ELF-1 (cell line): ENCODE measurements at regions not wholly inside any gene's neighbourhood (a gene's known extent, or its start where the extent isn't known, plus 50 kb on each side); places are given as distances from the start of the nearest gene placed in this dataset.
"Not testable (repeated sequence)": the region's sequence is repeated elsewhere in the genome, so short reads cannot be mapped to it uniquely, and the experiment has no call there.

Experiments
- DNase-seq: peaks from one replicate; pipeline ENCODE4 v3.0.0-alpha.2; 2016; ENCODE audit warnings: low read depth, low spot score

DNA sequence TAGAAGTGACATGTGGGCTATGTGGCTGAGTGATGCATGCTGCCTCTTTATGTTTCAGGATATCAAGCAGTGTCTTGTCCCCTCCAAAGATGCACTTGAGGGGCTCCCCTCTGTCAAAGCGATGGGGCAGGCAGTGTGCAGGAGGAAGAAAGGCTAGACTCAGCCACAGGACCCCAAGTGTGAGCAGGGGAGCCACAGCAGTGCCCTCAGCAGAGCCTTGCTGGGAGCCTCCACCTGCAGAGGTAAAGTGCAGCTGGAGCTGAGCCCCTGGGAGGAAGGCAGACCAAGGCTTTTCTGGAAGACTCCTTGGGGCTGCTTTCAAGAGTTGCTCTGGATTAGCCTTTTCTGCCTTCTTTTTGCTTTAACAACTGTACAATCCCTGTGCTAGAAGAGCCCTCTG is 247.3 kb downstream of the DLEU7 start:
- no peak for DNase-seq

DNA sequence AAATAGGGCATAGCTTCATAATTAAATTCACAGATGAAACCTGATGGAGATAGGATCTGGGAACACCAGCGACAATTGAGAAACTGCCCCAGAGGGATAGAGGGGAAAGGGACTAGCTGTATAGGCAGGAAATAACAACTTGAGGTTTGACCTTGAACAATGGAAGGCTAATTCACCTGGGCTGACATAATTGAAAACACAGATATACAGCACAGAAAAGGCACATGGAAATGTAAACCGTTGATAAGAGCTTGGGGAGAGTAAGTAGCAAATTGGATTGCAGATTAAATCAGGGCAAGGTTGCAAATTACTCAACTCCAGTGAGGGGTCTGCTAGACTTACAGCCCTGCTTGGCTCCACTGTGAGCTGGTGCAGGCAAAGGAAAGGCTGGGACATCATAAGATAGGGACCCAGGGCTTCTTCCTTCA is 246.7 kb downstream of the DLEU7 start:
- DNase-seq, result no peak

DNA sequence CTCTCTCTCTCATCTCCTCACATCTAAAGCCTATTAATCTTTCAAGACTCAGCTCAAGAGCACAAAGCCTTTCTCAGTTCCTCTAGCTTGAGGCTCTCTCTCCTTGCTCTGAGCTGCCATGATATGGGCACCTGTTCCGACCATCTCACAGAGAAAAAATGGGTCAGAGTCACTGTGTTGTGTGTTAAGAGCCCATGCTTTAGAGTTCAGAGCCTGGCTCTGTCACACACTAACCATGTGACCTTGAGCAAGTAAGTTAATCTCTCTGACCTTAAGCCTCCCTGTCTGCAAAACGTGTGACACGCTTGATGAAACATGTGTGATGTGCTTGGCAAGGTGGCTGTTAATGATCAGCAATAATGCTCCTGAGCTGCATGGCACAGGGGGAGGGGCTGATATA is 245.2 kb downstream of the DLEU7 start:
- no peak for DNase-seq

DNA sequence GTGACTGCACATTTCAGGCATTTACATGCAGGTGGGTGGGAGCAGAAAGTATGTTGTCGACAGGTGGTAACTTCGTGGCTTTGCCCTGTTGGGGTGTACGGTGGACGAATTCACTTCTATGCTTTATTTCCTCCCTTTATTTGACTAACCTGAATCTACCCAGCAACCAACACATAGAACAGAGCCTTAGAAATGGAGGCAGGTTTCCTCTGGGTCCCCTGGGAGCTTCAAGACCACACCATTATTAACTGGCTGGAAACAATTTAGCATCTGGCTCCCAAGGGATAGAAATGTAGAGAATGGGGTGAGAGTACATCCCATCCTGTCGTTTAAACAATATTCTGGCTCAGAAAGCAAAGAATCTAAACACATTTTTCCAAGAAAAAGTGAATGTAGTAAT is 244.4 kb downstream of the DLEU7 start:
- no peak for DNase-seq

DNA sequence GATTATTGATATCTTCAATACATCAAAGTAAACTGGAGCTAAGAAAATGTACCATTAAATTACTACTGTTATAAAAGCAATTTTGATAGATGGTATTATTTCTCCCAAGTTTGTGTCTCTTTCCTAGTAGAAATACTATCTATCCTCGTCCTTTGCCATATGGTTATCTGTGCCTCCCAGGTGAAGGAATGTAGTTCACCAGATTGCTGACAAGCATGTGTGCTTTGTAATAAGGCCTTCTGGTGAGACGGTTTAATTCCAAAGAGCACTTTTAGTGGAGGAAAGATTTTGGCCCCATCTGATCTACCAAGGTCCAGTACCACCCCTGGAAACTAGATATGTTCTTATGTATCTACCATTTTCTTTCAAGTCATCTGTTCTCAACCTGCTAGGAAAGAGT is 243.6 kb downstream of the DLEU7 start:
- DNase-seq, result no peak

DNA sequence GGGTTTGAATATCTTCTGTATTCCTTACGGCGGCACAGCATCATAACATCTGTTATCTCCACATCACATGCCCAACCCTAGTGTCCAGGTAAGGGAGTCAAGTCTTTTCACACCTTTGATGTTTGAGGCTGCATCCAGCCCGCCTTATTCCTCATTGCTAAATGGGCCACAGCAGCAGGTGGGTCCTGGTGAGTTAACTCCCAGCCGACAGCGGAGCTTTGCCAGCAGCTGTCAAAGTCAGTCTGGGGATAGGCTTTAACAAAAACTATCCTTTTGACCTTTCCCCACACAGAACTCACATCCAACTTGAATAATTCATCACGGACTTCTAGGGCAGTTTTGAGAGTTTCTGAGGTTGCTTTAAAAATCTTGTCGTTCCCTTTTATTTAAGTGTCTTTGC is 235.1 kb downstream of the DLEU7 start:
- no peak for DNase-seq

DNA sequence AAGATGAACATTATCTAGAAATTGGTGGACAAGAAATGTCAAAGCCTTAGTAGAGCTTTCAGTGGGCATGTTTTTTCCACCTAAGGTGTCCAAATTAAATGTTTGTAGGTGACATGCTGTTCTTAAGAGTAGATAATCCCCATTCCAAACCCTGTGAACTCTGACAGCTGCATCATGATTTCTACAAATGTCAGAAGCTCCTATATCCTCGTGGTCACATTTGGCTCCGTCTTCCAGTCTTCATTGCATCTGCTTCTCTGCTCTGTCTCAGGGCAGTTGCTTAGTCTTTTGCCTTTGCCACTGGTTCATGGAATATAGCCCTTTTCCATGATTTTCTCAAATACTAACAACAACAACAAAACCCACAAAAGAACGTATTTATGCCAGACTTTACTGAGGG is 234.5 kb downstream of the DLEU7 start:
- no peak for DNase-seq

DNA sequence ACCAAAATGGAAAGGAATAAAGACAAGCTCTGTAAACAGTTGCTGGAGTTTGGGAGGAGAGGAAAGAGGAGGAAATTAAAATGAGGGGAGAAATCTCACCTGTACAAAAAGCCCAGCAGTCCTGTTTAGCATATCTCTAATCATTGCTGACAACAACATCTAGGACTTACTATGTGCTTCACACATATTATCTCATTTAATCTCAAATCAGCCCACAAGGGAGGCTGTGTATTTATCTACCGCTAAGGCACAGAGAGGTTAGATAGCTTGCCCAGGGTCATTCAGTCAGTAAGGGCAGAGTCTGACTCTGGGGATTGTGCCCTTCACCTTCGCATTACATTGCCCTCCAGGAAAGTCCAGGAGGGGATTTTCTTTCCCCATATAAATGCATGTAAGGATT is 233.3 kb downstream of the DLEU7 start:
- no peak for DNase-seq

DNA sequence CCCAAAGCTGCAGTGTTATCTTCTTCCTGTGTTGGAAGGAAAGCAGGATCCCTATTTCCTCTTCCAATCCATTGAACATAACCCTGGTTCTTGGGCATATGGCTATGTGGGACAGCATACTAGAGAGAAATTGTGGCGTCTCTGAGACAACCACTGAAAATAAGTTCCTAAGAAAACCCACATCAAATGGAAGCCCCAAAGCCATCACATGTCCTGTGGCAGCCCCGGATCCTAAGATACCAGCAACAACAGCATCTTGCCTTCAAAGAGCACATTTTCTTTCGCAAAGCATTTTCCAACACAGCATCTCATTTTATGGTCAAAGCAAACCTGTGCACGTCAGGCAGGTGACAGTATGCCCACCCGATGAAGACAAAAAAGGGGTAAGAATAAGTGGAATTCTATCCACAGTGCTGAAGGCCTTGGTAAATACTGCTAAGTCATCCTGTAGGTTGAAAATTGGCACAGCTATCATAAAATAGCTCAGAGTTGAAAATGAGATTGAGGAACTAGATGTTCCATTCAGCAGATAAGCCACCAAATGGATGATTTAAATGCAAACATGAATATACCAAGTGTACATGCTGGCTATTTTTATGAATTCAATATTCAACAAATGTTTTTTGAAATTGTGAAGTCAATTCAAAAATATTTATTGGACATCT is 232.2 kb downstream of the DLEU7 start:
- no peak for DNase-seq

DNA sequence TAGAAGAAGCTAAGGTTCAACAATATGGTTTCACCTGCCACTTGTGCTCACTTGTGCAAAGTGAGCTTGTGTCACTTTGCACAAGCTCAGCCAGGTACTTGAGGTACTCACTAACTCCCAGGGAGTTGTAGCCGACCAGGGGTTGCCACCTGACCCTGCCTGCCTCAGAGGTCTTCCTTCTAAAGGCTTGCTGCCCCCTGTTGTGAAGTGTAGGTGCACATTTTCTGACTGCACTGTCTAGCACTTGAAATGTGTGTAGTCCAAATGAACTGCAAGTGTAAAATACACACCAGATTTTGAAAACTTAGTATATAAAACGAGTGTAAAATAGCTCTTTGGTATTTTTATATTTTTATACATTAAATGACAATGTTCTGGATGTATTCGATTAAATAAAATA is 230.8 kb downstream of the DLEU7 start:
- DNase-seq, result no peak

DNA sequence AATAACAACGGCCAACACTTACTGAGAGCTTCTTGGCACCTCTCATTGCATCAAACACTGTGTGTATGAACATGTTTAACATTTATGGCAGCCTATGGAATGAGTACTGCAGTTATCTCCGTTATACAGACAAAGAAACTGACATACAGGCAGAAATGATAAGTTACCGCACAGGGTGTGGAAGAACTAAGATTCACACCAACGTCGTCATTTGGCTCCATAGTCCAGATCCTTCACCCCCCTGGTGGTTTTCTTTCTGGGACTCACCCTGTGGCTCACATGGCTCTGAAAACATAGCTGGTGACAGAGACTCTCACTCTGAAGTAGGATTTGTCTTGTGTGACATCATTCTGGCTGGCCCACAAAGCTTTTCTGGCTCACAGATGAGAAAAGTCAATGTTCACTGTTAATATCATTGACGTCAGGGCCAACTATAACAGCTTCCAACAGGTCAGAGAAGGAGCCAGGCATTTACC is 230.1 kb downstream of the DLEU7 start:
- DNase-seq, result no peak

DNA sequence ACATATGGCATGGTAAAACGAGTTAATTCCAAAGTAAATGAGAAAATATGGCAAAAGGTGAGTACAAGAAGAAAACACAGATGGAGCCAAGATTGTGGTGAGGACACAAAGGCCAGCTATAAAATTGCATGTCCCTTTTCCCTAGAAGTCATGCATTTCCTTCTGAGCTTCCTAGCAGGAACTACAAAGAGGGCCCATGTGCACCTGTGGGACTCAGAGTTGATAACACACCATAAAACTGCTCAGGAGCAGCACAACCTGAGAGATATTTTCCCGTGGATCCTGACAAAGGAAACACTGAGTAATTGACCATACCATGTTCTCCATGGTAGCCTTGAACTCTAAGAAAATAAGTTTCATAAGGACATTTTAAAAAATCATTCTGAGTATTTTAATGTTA is 228.3 kb downstream of the DLEU7 start:
- DNase-seq, result no peak

DNA sequence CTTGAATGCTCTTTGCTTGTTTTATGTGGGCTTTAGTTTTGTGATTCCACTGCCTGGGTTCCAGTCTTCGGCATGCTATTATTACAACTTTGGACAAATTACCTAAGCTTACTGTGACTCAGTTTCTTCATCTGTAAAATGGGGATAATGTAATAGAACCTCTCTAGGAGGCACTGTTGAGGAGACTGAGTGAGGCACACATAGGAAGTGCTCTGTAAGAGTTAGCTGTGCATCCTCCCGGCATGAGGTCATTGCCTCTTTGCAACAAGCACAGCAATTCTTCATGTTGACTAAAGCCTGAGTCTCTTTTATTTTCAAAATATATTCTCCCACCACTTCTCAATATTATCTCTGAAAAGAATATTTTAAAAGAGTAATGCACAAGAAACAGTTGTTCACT is 227.4 kb downstream of the DLEU7 start:
- no peak for DNase-seq

DNA sequence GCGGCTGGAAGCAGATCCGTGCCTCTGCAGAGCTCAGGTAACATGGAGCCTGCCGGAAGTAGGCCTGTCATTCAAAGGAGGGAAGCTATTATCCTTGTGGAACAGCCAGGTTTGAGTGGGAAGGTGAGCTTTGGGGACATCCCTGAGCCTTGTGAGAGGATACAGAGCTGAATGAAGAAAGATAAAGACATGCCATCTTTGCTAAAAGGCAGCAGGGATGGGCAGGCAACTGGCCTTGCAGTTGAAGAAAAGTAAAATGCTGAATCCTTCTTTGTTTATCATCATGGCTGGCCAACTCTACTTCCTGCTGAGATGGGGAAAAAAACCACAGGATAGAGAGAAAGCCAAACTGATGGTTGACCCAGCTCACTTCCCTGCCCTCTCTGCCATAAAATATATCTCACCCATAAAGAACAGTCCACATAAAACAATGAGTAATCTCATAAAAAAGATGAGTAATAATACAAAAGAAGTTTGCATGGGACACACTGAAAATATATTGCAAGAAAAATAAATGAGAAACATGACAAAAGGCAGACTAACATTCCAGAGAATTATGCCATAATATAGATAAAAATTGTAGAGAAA is 226.3 kb downstream of the DLEU7 start:
- DNase-seq, result no peak

DNA sequence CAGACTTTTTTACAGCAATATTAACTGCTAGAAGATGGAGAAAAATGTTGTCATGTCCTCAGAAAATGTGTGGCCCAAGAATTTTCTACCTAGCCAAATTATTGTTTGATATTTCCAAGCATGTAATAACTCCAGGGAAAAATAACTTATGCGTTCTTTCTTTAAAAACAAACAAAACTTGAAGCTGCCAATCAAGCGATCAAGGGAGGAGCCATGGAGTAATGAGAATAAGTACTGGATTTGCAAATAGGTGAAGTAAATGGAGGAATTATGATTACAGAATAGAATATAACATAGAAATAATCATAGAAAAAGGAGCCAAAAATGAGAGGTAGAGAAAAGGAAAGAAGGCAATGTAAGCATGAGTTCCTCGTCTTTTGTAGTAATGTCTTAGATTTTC is 225.3 kb downstream of the DLEU7 start:
- no peak for DNase-seq

DNA sequence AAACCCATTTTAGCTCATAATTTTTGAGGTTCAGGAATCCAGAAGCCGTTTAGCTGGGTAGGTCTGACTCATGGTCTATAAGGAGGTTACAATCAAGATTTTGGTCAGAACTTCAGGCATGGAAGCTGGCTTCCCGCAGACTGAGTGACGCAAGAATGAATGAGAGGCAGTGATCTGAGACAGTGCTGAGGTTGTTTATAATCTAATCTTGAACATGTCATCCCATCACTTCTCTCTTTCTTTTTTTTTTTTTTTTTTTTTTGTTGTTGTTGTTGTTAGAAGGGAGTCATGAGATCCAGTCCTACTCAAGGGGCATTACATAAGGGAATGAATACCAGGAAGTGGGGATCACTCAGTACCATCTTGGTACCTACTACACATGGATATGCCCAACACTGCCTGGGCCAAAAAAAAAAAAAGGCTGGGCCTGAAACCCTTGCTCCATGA is 217.4 kb downstream of the DLEU7 start:
- DNase-seq, result no peak

DNA sequence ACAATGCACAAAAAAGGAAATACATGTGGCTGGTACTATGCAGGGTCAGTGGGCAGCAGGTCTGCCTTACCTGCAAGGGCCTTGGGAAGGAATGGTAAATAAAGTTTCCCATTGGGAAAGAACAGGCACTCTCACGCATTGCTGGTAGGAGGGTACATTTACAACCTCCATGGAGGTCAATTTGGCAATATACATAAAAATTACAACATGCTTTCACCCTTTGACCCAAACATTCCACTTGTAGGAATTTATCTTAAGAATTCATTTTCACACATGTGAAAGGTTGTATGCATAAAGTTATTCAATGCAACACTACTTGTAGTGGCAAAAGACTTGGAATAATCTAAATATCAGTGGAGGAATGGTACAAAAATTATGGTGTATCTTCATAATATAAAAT is 216.4 kb downstream of the DLEU7 start:
- DNase-seq, result no peak

DNA sequence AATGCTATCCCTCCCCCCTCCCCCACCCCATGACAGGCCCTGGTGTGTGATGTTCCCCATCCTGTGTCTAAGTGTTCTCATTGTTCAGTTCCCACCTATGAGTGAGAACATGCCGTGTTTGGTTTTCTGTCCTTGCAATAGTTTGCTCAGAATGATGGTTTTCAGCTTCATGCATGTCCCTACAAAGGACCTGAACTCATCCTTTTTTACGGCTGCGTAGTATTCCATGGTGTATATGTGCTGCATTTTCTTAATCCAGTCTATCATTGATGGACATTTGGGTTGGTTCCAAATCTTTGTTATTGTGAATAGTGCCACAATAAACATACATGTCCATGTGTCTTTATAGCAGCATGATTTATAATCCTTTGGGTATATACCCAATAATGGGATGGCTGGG is 215.0 kb downstream of the DLEU7 start:
- DNase-seq, result not testable (repeated sequence)

DNA sequence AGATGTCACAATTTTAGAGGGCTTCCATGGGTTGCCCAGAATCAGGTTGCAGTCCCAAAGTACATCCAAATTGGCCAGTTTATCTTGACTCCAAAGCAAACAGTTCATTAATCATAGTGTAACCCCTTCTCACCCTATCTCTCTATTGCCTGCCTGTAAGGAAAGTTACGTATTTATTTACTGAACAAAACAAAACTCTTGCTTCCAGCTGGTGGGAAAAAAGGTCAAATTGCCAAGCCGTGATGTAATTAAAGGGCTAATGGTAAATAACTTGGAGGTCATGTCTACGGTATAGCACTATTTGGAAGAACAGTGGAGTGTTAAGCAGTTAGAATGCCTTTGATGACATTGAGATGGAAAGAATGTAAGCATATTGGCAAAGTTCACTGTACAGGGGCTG is 214.0 kb downstream of the DLEU7 start:
- no peak for DNase-seq

DNA sequence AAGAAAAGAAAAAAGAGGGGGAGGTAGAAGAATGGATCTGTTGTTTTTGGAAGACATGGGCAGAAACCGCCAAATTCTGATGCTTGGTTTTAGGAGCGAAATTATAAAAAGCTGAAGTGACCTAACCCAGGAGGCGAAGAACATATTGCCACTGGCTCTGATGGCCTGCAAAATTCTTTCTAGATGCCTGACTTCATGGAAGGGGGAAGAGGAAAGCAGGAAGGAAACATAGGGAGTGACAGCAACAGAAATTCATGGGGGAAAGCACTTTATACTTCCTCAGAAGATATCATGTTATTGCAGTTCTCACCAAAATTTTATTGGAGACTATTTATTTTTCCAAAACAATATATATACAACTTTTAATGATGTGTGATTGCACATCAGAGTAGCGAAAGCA is 213.5 kb downstream of the DLEU7 start:
- DNase-seq, result no peak

DNA sequence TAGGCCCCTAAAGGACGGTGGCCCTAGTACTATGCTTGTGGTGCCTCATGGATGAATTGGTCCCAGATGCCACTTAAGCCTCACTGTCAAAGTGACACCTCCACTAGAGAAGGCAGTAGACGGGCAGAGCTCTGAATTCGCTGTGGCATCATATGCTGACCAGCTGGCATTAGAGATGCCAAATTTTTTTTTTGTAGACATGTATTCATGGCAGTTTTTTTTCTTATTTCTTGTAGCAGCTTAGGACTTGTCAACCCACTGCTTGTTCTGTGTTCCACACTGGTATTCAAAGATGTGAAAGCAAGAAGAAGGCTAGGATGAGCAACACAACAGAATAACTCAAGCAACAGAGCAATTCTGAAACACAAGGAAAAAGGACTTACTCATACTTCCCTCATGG is 212.5 kb downstream of the DLEU7 start:
- DNase-seq, result no peak

DNA sequence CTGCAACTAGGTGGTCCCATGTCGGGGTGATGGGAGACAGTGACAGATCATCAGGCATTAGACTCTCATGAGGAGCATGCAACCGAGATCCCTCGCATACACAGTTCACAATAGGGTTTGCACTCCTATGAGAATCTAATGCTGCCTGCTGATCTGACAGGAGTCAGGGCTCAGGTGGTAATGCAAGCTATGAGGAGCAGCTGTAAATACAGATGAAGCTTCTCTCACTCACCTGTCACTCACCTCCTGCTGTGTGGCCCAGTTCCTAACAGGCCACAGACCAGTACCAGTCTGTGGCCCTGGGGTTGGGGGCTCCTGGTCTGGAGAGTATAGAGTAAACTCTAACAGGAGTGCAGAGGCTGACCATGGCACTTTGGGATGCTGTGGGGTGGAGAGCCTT is 209.2 kb downstream of the DLEU7 start:
- no peak for DNase-seq

DNA sequence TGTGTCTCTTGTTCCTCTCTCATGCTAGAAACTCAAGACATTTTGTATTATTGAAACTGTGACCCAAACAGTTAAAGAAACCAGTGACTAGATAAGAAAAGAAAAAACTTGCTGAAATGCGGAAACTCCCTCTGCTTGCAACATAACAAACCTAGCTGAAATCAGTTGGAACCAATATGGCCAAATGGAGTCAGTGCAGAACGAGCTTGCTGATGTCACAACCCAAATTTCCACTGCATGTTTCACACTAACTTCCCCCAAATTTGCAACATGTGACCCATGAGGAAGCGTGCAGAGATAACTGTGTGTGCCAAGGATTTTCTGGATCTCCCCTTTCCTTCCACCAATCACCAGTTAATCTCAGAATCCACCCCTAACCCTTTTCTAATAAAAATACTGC is 208.0 kb downstream of the DLEU7 start:
- no peak for DNase-seq
